Sigmoid colon (tissue), 6 donors: ENCODE measurements at regions not wholly inside any gene's neighbourhood (a gene's known extent, or its start where the extent isn't known, plus 50 kb on each side); places are given as distances from the start of the nearest gene placed in this dataset.

ENCODE experiments used
- DNase-seq: peaks from one replicate; pipeline ENCODE4 v3.0.0-alpha.2; 2019
- H3K27ac ChIP-seq, 4 donors: fragments of 200-600 bp; sonication (generic); one replicate each; pipeline ENCODE4 v1.5.1; 2016 to 2019; ENCODE audit warnings: mild to moderate bottlenecking in 1 of 4
- H3K27me3 ChIP-seq, 3 donors: fragments of 200-600 bp; sonication (generic); one replicate each; pipeline ENCODE4 v1.5.1; 2019; ENCODE audit warnings: mild to moderate bottlenecking in 1 of 3
- H3K36me3 ChIP-seq, 4 donors: fragments of 200-600 bp; sonication (generic); one replicate each; pipeline ENCODE4 v1.5.1; 2016 to 2019
- H3K4me1 ChIP-seq, 4 donors: fragments of 200-600 bp; sonication (generic); one replicate each; pipeline ENCODE4 v1.5.1; 2017 to 2019
- H3K4me3 ChIP-seq, 4 donors: fragments of 200-600 bp; sonication (generic); one replicate each; pipeline ENCODE4 v1.5.1; 2017 to 2019; ENCODE audit warnings: mild to moderate bottlenecking in 2 of 4, moderate library complexity in 1 of 4
- H3K9me3 ChIP-seq, 4 donors: fragments of 200-600 bp in 3 of 4; sonication (generic) in 3 of 4; one replicate each; pipeline versions ENCODE4 v1.5.1 to v1.6.1; 2013 to 2019
- EP300 ChIP-seq, 4 donors: sonication (generic); formaldehyde crosslinking; IDR thresholded peaks; one replicate each; pipeline ENCODE4 v1.6.1; 2017; ENCODE audit warnings: antibody characterized with exemption in 4 of 4
- POLR2A ChIP-seq, 2 donors: fragments of 450-650 bp; IDR thresholded peaks; one replicate each; pipeline ENCODE4 v1.6.1; 2016; ENCODE audit warnings: antibody characterized with exemption in 2 of 2, mild to moderate bottlenecking in 2 of 2, moderate library complexity in 2 of 2
- POLR2AphosphoS5 ChIP-seq, 4 donors: sonication (generic); formaldehyde crosslinking; IDR thresholded peaks; one replicate each; pipeline ENCODE4 v1.6.1; 2017; ENCODE audit warnings: antibody characterized with exemption in 4 of 4
- WGBS, 2 donors: extraction: QIAGEN DNeasy Blood & Tissue Kit; methylation state at CpG; one replicate each; pipeline ENCODE4 v1.1.7; 2013; 5-methylcytosine and 5-hydroxymethylcytosine counted together
- intact Hi-C: fragments of 100-400 bp; cut with DNase I; formaldehyde crosslinking; loops from one replicate; pipeline ENCODE4 v1.15.1; 2023
- TF ChIP-seq, protein P1 (sequence below), 4 experiments: fragments of 450-650 bp in 3 of 4; fragments of 200-600 bp in 1 of 4; IDR thresholded peaks; one replicate each; pipeline ENCODE4 v1.5.1; 2016 to 2019; ENCODE audit warnings: antibody characterized with exemption in 4 of 4, mild to moderate bottlenecking in 3 of 4, moderate library complexity in 2 of 4
- donor health status: healthy with polysubstance abuse.
- donor health status: healthy.

DNA sequence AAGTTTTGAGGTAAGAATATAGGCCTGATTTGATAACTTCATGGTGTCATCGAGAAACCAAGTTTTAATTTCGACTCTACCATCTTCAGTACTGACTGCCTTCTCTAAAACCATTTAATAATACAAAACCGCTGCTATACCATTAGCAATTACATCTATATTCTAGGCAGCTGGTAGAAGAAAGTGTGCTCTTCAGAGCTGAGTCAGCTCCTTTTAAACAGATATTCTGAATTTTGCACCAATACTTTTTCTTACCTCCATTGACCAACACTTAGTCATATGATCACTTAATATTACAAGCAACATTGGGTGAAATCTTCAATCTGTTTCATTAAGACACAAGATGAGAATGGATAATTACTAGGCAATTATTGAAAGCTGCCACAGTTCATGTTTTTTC, 1667.8 kb downstream of the PCDH9 start:
- Histone ChIP-seq H3K4me3 (no peak overlapping the region), H3K36me3 (no peaks in the 10 kb centered on the region), H3K9me3 (no peaks in the 10 kb centered on the region), H3K27me3 (no peaks in the 10 kb centered on the region), H3K27ac (no peak overlapping the region), H3K4me1 (no peaks in the 10 kb centered on the region)
- intact Hi-C loops, result no loop called here
- TF ChIP-seq, protein P1, sequence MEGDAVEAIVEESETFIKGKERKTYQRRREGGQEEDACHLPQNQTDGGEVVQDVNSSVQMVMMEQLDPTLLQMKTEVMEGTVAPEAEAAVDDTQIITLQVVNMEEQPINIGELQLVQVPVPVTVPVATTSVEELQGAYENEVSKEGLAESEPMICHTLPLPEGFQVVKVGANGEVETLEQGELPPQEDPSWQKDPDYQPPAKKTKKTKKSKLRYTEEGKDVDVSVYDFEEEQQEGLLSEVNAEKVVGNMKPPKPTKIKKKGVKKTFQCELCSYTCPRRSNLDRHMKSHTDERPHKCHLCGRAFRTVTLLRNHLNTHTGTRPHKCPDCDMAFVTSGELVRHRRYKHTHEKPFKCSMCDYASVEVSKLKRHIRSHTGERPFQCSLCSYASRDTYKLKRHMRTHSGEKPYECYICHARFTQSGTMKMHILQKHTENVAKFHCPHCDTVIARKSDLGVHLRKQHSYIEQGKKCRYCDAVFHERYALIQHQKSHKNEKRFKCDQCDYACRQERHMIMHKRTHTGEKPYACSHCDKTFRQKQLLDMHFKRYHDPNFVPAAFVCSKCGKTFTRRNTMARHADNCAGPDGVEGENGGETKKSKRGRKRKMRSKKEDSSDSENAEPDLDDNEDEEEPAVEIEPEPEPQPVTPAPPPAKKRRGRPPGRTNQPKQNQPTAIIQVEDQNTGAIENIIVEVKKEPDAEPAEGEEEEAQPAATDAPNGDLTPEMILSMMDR (IDR thresholded peaks at IDR 0.05), result no peak
- no peak for TF ChIP-seq POLR2A (IDR thresholded peaks at IDR 0.05)
- TF ChIP-seq POLR2AphosphoS5 (IDR thresholded peaks at IDR 0.05), result no peak
- no peak for TF ChIP-seq EP300 (IDR thresholded peaks at IDR 0.05)
- WGBS, 2 donors, result 72 to 82% methylated on average over 3 of the region's 3 CpGs
- no peak for DNase-seq

DNA sequence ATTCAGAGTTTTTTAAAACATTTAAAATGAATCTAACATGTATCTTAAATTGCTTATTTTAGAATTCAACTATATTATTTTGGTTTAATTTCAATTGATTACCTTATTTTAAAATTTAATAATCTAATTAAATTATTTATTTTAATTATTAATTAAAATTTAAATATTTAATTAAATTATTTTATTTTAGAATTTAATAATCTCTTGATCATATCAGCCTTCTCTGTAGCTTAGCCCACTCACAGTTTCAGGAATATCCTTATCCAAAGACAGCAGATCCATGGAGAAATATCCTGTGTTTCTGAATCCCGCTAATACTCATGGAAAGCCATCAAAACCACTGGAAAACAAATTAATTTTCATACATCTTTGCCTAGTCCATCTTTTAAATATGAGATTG, 1669.2 kb downstream of the PCDH9 start:
- intact Hi-C loops, result no loop called here
- Histone ChIP-seq H3K9me3 (no peaks in the 10 kb centered on the region), H3K27ac (no peak overlapping the region), H3K4me3 (no peak overlapping the region), H3K27me3 (no peaks in the 10 kb centered on the region), H3K36me3 (no peaks in the 10 kb centered on the region), H3K4me1 (no peaks in the 10 kb centered on the region)
- no peak for DNase-seq
- 79 to 88% methylated on average over 1 of the region's 1 CpG for WGBS, 2 donors
- TF ChIP-seq, protein P1 (IDR thresholded peaks at IDR 0.05), result no peak
- no peak for TF ChIP-seq POLR2A (IDR thresholded peaks at IDR 0.05)
- no peak for TF ChIP-seq EP300 (IDR thresholded peaks at IDR 0.05)
- no peak for TF ChIP-seq POLR2AphosphoS5 (IDR thresholded peaks at IDR 0.05)

DNA sequence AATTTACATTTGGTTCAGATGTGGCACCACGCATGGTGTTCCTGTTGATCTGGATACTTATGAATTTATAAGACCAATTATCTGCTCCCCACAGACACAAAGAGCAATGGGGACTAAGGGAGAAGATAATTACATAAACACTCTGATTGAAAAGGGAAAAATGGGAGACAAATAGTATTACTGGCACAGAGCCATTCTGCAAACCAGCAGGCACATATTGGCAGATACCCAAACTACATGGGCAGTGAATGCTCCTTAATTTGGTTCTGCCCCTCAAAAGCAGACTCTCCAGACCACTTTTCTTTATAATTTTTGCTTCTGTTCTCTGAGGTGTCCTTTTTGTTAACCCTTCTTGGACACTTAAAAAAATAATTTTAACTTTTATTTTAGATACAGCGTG, 1674.2 kb downstream of the PCDH9 start:
- Histone ChIP-seq H3K9me3 (peaks cover 0 to 5% (median 0%) of the 10 kb centered on the region in 4 donors), H3K27ac (no peak overlapping the region), H3K4me3 (no peak overlapping the region), H3K36me3 (no peaks in the 10 kb centered on the region), H3K4me1 (no peaks in the 10 kb centered on the region), H3K27me3 (no peaks in the 10 kb centered on the region)
- DNase-seq, result no peak
- intact Hi-C loops, result no loop called here
- TF ChIP-seq POLR2AphosphoS5 (IDR thresholded peaks at IDR 0.05) (no peak), POLR2A (IDR thresholded peaks at IDR 0.05) (no peak), EP300 (IDR thresholded peaks at IDR 0.05) (no peak)
- TF ChIP-seq, protein P1 (IDR thresholded peaks at IDR 0.05), result no peak
- WGBS, 2 donors, result 85 to 89% methylated on average over 2 of the region's 2 CpGs

DNA sequence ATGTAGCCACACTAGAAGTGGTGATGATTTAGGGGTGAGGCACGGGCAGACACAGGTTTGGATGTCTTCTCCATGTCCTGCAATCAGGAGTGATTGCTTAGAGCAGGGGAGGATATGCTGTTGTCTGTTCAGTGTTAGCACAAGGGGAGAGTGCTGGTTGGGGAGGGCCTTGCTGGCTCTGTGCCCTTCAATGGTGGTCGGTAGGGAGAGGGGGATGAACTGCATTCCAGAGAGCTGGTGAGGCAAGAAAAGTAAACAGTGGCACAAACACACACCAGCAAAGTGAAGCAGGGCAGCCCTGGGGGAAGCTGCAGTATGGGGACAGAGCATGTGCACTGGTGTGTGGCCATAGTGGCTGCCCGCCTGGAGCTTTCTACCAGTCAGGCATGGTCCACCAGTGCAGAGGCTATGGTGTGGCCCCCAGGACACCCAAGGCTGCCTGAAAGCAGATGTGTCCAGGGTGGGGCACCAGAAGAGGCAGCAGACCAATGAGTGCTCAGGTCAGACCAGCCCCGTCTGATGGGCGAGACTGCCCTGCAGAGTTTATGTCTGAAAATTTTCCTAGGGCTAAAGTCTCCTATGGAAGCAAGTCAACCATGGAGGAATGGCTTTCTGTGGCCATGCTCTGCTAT, 1676.9 kb downstream of the PCDH9 start:
- H3K27ac ChIP-seq, result no peak overlapping the region
- no peak for DNase-seq
- TF ChIP-seq POLR2A (IDR thresholded peaks at IDR 0.05), result no peak
- TF ChIP-seq, protein P1 (IDR thresholded peaks at IDR 0.05), result no peak
- TF ChIP-seq POLR2AphosphoS5 (IDR thresholded peaks at IDR 0.05), result no peak
- no peak for TF ChIP-seq EP300 (IDR thresholded peaks at IDR 0.05)
- peaks cover 0 to 5% (median 0%) of the 10 kb centered on the region in 4 donors for H3K9me3 ChIP-seq
- H3K4me1 ChIP-seq, result no peaks in the 10 kb centered on the region
- 44 to 61% methylated on average over 5 of the region's 5 CpGs for WGBS, 2 donors
- no peak overlapping the region for H3K4me3 ChIP-seq
- no peaks in the 10 kb centered on the region for H3K36me3 ChIP-seq
- intact Hi-C loops, result no loop called here
- no peaks in the 10 kb centered on the region for H3K27me3 ChIP-seq

DNA sequence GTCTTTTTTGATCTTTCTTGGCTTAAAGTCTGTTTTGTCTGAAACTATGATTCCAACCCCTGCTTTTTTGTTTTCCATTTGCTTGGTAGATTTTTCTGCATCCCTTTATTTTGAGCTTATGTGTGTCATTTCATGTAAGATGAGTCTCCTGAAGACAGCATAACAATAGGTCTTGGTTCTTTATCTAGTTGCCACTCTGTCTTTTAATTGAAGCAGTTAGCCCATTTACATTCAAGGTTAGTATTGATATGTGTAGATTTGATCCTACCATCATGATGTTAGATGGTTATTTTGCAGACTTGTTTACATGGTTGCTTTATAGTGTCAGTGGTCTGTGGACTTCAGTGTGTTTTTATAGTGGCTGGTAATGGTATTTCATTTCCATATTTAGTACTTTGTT, 1678.9 kb downstream of the PCDH9 start:
- Histone ChIP-seq H3K27me3 (no peaks in the 10 kb centered on the region), H3K9me3 (peaks cover 0 to 5% (median 0%) of the 10 kb centered on the region in 4 donors), H3K27ac (no peak overlapping the region), H3K4me3 (no peak overlapping the region), H3K4me1 (no peaks in the 10 kb centered on the region), H3K36me3 (no peaks in the 10 kb centered on the region)
- DNase-seq, result no peak
- intact Hi-C loops, result no loop called here
- TF ChIP-seq POLR2AphosphoS5 (IDR thresholded peaks at IDR 0.05), result no peak
